ENCODE measurements at regions not wholly inside any gene's neighbourhood (a gene's known extent, or its start where the extent isn't known, plus 50 kb on each side); places are given as distances from the start of the nearest gene placed in this dataset.

DNA sequence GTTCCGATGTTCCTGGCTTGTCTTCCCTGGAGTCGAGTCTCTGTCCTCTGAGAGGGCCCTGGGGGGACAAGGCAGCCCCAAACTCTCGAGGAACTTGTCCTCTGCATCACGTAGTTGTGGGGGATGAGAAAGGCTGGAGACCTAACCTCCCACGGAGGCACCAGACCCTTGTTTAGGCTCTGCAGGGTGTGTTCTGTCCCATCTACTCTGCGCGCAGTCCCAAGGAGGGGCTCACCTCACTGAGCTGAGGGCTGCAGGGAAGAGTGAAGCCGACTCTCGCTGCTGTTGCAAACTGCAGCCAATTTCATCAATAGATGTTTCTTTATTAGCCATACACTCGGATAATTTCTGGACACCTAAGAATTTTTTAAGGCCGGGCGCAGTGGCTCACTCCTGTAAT lies 186.7 kb upstream of the ADARB2 start:
- TF ChIP-seq CREB1 (CRISPR knock-in tag; IDR thresholded peaks at IDR 0.05; ENCODE audit: low read depth) (no peak), NANOG (IDR thresholded peaks at IDR 0.05; ENCODE audit: borderline replicate concordance) (no peak), EZH2phosphoT487 (IDR thresholded peaks at IDR 0.05; ENCODE audit: unreplicated experiment) (no peak), EZH2 (IDR thresholded peaks at IDR 0.05; ENCODE audit: low read depth, unreplicated experiment) (no peak), JUNB (IDR thresholded peaks at IDR 0.05; ENCODE audit: unreplicated experiment) (no peak), POLR2AphosphoS5 (IDR thresholded peaks at IDR 0.05; ENCODE audit: low read depth) (no peak), ZNF114 (CRISPR knock-in tag; IDR thresholded peaks at IDR 0.05) (no peak), ZNF331 (CRISPR knock-in tag; IDR thresholded peaks at IDR 0.05; ENCODE audit: low read depth) (no peak)
- TF ChIP-seq, protein P1, sequence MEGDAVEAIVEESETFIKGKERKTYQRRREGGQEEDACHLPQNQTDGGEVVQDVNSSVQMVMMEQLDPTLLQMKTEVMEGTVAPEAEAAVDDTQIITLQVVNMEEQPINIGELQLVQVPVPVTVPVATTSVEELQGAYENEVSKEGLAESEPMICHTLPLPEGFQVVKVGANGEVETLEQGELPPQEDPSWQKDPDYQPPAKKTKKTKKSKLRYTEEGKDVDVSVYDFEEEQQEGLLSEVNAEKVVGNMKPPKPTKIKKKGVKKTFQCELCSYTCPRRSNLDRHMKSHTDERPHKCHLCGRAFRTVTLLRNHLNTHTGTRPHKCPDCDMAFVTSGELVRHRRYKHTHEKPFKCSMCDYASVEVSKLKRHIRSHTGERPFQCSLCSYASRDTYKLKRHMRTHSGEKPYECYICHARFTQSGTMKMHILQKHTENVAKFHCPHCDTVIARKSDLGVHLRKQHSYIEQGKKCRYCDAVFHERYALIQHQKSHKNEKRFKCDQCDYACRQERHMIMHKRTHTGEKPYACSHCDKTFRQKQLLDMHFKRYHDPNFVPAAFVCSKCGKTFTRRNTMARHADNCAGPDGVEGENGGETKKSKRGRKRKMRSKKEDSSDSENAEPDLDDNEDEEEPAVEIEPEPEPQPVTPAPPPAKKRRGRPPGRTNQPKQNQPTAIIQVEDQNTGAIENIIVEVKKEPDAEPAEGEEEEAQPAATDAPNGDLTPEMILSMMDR (conservative IDR thresholded peaks at IDR 0.05; ENCODE audit: low read depth in 2 of 2) = no peak
- TF ChIP-seq, protein P2, sequence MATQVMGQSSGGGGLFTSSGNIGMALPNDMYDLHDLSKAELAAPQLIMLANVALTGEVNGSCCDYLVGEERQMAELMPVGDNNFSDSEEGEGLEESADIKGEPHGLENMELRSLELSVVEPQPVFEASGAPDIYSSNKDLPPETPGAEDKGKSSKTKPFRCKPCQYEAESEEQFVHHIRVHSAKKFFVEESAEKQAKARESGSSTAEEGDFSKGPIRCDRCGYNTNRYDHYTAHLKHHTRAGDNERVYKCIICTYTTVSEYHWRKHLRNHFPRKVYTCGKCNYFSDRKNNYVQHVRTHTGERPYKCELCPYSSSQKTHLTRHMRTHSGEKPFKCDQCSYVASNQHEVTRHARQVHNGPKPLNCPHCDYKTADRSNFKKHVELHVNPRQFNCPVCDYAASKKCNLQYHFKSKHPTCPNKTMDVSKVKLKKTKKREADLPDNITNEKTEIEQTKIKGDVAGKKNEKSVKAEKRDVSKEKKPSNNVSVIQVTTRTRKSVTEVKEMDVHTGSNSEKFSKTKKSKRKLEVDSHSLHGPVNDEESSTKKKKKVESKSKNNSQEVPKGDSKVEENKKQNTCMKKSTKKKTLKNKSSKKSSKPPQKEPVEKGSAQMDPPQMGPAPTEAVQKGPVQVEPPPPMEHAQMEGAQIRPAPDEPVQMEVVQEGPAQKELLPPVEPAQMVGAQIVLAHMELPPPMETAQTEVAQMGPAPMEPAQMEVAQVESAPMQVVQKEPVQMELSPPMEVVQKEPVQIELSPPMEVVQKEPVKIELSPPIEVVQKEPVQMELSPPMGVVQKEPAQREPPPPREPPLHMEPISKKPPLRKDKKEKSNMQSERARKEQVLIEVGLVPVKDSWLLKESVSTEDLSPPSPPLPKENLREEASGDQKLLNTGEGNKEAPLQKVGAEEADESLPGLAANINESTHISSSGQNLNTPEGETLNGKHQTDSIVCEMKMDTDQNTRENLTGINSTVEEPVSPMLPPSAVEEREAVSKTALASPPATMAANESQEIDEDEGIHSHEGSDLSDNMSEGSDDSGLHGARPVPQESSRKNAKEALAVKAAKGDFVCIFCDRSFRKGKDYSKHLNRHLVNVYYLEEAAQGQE (IDR thresholded peaks at IDR 0.05; ENCODE audit: unreplicated experiment) = no peak
